Brain microvascular endothelial cell (primary cell): ENCODE measurements at regions not wholly inside any gene's neighbourhood (a gene's known extent, or its start where the extent isn't known, plus 50 kb on each side); places are given as distances from the start of the nearest gene placed in this dataset.
A peak's percentile ranks its signal among the peaks of the same experiment; 100 is the strongest.
"Not testable (repeated sequence)": the region's sequence is repeated elsewhere in the genome, so short reads cannot be mapped to it uniquely, and the experiment has no call there.

Experiments used
- DNase-seq: peaks from one replicate; pipeline ENCODE4 v3.0.0-alpha.2; 2020
- H3K27ac ChIP-seq: fragments of 250-450 bp; sonication (Bioruptor Pico); 2 replicates; pipeline ENCODE4 v1.5.1; 2020; ENCODE audit warnings: mild to moderate bottlenecking, moderate library complexity
- H3K27me3 ChIP-seq: fragments of 250-450 bp; sonication (Bioruptor Pico); replicated peaks from 2 replicates; pipeline ENCODE4 v1.5.1; 2020; ENCODE audit warnings: mild to moderate bottlenecking
- H3K36me3 ChIP-seq: fragments of 250-450 bp; sonication (Bioruptor Pico); replicated peaks from 2 replicates; pipeline ENCODE4 v1.5.1; 2020; ENCODE audit warnings: mild to moderate bottlenecking
- H3K4me3 ChIP-seq: 2 replicates; pipeline ENCODE4 v1.5.1; 2011; ENCODE audit warnings: low read depth, mild to moderate bottlenecking, control low read depth, low read length, moderate library complexity
- CTCF ChIP-seq: IDR thresholded peaks from 2 replicates; pipeline ENCODE4 v1.5.1; 2011; ENCODE audit warnings: low read depth, mild to moderate bottlenecking, moderate library complexity, low read length, control low read depth, inconsistent platforms; ENCODE audit errors: missing control alignments
- in situ Hi-C: cut with HindIII; loops from 2 replicates; pipeline ENCODE4 v1.10.0; 2017; ENCODE audit warnings: low sequenced_read_pairs, low pct_ligation_motif_present

- H3K27ac ChIP-seq = no peak overlapping the region
- no peak for DNase-seq
- H3K27me3 ChIP-seq = no peaks in the 10 kb centered on the region
- in situ Hi-C loops = no loop called here
- H3K4me3 ChIP-seq = no peak overlapping the region
- no peaks in the 10 kb centered on the region for H3K36me3 ChIP-seq
- TF ChIP-seq CTCF = no peak
Observed at GRCh38 chr12:42884116-42884515, 294.6 kb upstream of the PRICKLE1 start.

- no peak for TF ChIP-seq CTCF
- Histone ChIP-seq H3K4me3 (no peak overlapping the region), H3K27ac (no peak overlapping the region), H3K27me3 (no peaks in the 10 kb centered on the region), H3K36me3 (no peaks in the 10 kb centered on the region)
- no peak for DNase-seq
- in situ Hi-C loops = no loop called here
Observed at GRCh38 chr12:42873401-42873800, 283.9 kb upstream of the PRICKLE1 start.

- in situ Hi-C loops = no loop called here
Observed at GRCh38 chr12:42871816-42872215, 282.3 kb upstream of the PRICKLE1 start.

GRCh38 chr12:42868291-42868690 is 278.7 kb upstream of the PRICKLE1 start:
- no peak for DNase-seq
- Histone ChIP-seq H3K36me3 (no peaks in the 10 kb centered on the region), H3K27me3 (no peaks in the 10 kb centered on the region), H3K27ac (no peak overlapping the region), H3K4me3 (no peak overlapping the region)
- in situ Hi-C loops = no loop called here
- no peak for TF ChIP-seq CTCF

More at GRCh38 chr12:42871816-42872215, 282.3 kb upstream of the PRICKLE1 start:
- no peak overlapping the region for H3K4me3 ChIP-seq
- no peaks in the 10 kb centered on the region for H3K27me3 ChIP-seq
- H3K27ac ChIP-seq = no peak overlapping the region
- no peak for DNase-seq
- no peaks in the 10 kb centered on the region for H3K36me3 ChIP-seq
- no peak for TF ChIP-seq CTCF

GRCh38 chr12:42865282-42865681 is 275.7 kb upstream of the PRICKLE1 start:
- DNase-seq = no peak
- Histone ChIP-seq H3K36me3 (no peaks in the 10 kb centered on the region), H3K27ac (no peak overlapping the region), H3K27me3 (no peaks in the 10 kb centered on the region), H3K4me3 (no peak overlapping the region)
- in situ Hi-C loops = no loop called here
- TF ChIP-seq CTCF = no peak

- in situ Hi-C loops = no loop called here
- DNase-seq = peak; percentile 8
- no peaks in the 10 kb centered on the region for H3K36me3 ChIP-seq
- no peak for TF ChIP-seq CTCF
- H3K27me3 ChIP-seq = no peaks in the 10 kb centered on the region
- H3K4me3 ChIP-seq = no peak overlapping the region
- H3K27ac ChIP-seq = no peak overlapping the region
Observed at GRCh38 chr12:42862055-42862454, 272.5 kb upstream of the PRICKLE1 start.

GRCh38 chr12:42860331-42860730 is 270.8 kb upstream of the PRICKLE1 start:
- DNase-seq, H3K27ac ChIP-seq, in situ Hi-C loops, H3K4me3 ChIP-seq, H3K36me3 ChIP-seq, H3K27me3 ChIP-seq: not testable (repeated sequence)
